D721Med (cell line): ENCODE measurements at regions not wholly inside any gene's neighbourhood (a gene's known extent, or its start where the extent isn't known, plus 50 kb on each side); places are given as distances from the start of the nearest gene placed in this dataset.

ENCODE experiments used
- DNase-seq: peaks from one replicate; pipeline ENCODE4 v3.0.0; 2011; ENCODE audit warnings: low spot score; ENCODE audit not compliant: insufficient read length
- FAIRE-seq: peaks from 2 replicates; lab custom pipeline; 2011; peaks lifted over from hg19 to GRCh38; lab: Jason Lieb, UNC
- CTCF ChIP-seq: IDR thresholded peaks from 2 replicates; pipeline ENCODE4 v1.5.1; 2012; ENCODE audit warnings: mild to moderate bottlenecking, control low read depth; ENCODE audit not compliant: insufficient read depth; ENCODE audit errors: missing control alignments

- FAIRE-seq (no peak), DNase-seq (no peak)
- no peak for TF ChIP-seq CTCF
Measured at GRCh38 chr12:130086797-130087196, 75.5 kb upstream of the FZD10 start.

DNA sequence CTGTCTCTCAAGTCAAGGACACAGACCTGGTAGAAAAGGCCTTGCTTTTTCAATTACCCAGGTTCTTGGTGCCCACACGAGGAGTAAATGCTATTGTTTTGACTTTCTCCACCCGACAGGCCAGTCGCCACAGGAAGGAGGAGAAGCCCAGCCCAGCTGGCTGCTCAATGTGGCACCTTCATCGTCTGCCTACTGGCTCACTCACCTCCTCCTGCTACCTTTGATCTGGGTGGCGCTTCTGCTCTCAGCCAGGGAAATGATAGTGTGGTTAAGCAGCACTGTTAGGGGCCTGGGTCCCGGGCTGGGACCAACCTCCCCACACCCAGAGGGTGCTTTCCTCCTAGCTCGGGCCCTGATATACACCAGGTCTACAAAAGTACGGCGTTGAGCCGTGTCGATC, 75.0 kb upstream of the FZD10 start:
- FAIRE-seq (no peak), DNase-seq (no peak)
- TF ChIP-seq CTCF: no peak

GRCh38 chr12:130088504-130088903, 73.8 kb upstream of the FZD10 start:
- no peak for TF ChIP-seq CTCF
- DNase-seq (no peak), FAIRE-seq (no peak)

GRCh38 chr12:130090542-130090941, 71.7 kb upstream of the FZD10 start:
- FAIRE-seq: no peak
- no peak for TF ChIP-seq CTCF

GRCh38 chr12:130093380-130093779, 68.9 kb upstream of the FZD10 start:
- DNase-seq (no peak), FAIRE-seq (no peak)
- no peak for TF ChIP-seq CTCF

More at GRCh38 chr12:130090542-130090941, 71.7 kb upstream of the FZD10 start:
- DNase-seq: no peak

- DNase-seq (no peak), FAIRE-seq (no peak)
- no peak for TF ChIP-seq CTCF
Measured at GRCh38 chr12:130097342-130097741, 64.9 kb upstream of the FZD10 start.

DNA sequence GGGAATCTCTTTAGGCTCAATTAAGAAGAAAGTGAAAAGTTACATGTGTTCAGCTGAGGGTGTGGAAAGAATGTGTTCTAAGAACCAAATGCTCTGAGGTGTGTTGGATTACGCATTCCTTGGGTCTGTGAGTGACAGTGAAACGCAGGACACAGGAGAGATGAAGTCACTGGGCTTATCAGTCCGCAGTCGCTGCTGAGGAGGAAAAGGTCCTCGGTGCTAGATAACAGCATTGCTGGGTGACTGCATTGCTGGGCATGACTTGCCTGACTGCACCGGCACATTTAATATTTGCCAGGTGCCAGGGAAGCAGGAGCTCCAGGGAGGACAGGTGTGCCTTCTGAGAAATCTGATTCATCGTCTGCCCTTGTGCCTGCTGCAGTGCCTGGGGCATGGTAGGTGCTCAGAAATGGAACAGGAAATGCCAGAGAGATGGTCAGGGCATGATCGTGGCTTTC, 64.4 kb upstream of the FZD10 start:
- TF ChIP-seq CTCF: no peak
- DNase-seq (no peak), FAIRE-seq (no peak)
